GM06990 (cell line): ENCODE measurements at regions not wholly inside any gene's neighbourhood (a gene's known extent, or its start where the extent isn't known, plus 50 kb on each side); places are given as distances from the start of the nearest gene placed in this dataset.

Experiments used
- DNase-seq: peaks from one replicate; pipeline ENCODE4 v3.0.0-alpha.2; 2011; ENCODE audit not compliant: insufficient read length; ENCODE audit errors: extremely low read depth
- H3K27me3 ChIP-seq: replicated peaks from 2 replicates; pipeline ENCODE4 v1.6.0; 2011; ENCODE audit warnings: low read length; ENCODE audit not compliant: control insufficient read depth, insufficient read depth
- H3K36me3 ChIP-seq: 2 replicates; pipeline ENCODE4 v1.5.1; 2011; ENCODE audit warnings: low read length; ENCODE audit not compliant: control insufficient read depth, insufficient read depth
- H3K4me3 ChIP-seq: replicated peaks from 2 replicates; pipeline ENCODE4 v1.5.1; 2011; ENCODE audit warnings: low read depth, mild to moderate bottlenecking, control low read depth, low read length
- CTCF ChIP-seq: IDR thresholded peaks from 2 replicates; pipeline ENCODE4 v1.5.1; 2011; ENCODE audit warnings: low read length, control low read depth, mild to moderate bottlenecking, inconsistent platforms; ENCODE audit not compliant: insufficient read depth, poor library complexity, severe bottlenecking

DNA sequence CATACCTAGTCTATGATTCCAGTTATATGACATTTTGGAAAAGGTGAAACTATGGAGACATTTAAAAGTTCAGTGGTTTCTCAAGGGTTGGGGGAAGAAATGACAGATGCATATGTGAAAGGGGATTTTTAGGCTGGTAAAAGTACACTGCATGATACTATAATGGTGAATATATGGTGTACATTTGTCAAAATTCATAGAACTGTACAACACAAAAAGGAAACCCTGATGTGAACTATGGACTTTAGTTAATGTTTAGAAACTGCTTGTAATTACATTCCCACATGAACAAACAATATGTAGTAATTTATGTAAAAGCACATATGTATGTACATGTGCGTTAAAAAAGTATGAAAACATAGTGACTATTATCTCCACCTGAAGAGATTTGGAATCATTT, 907.3 kb upstream of the CITED2 start:
- H3K27me3 ChIP-seq: no peaks in the 10 kb centered on the region
- TF ChIP-seq CTCF: no peak
- no peak overlapping the region for H3K4me3 ChIP-seq
- DNase-seq: no peak
- H3K36me3 ChIP-seq: no peaks in the 10 kb centered on the region

- H3K4me3 ChIP-seq: no peak overlapping the region
- DNase-seq: no peak
- H3K36me3 ChIP-seq: no peaks in the 10 kb centered on the region
- TF ChIP-seq CTCF: no peak
- no peaks in the 10 kb centered on the region for H3K27me3 ChIP-seq
These were observed 906.8 kb upstream of the CITED2 start for GRCh38 chr6:140281236-140281635.

DNA sequence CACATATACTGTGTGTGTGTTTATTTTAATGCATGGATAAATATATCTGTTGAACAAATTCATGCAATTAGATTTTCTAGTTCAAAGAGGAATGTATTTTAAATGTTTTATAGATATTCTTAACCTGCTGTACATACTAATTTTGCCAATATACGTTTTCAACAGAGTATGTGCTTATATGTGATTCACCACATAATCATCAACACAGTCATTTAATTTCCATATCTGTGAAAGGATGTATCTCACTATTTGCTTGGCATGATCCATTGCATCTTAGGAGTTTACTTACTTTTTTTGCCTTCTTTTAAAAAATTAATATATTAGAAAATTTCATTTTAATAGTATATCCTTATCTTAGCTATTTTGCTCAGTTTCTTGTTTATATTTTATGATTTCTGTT, 902.3 kb upstream of the CITED2 start:
- DNase-seq: no peak
- Histone ChIP-seq H3K36me3 (no peaks in the 10 kb centered on the region), H3K27me3 (no peaks in the 10 kb centered on the region), H3K4me3 (no peak overlapping the region)
- no peak for TF ChIP-seq CTCF

- Histone ChIP-seq H3K27me3 (no peaks in the 10 kb centered on the region), H3K4me3 (no peak overlapping the region), H3K36me3 (no peaks in the 10 kb centered on the region)
- TF ChIP-seq CTCF: no peak
- no peak for DNase-seq
These were observed 901.7 kb upstream of the CITED2 start for GRCh38 chr6:140276133-140276532.

- no peaks in the 10 kb centered on the region for H3K27me3 ChIP-seq
- no peaks in the 10 kb centered on the region for H3K36me3 ChIP-seq
- DNase-seq: no peak
- no peak for TF ChIP-seq CTCF
- no peak overlapping the region for H3K4me3 ChIP-seq
These were observed 901.3 kb upstream of the CITED2 start for GRCh38 chr6:140275725-140276124.

DNA sequence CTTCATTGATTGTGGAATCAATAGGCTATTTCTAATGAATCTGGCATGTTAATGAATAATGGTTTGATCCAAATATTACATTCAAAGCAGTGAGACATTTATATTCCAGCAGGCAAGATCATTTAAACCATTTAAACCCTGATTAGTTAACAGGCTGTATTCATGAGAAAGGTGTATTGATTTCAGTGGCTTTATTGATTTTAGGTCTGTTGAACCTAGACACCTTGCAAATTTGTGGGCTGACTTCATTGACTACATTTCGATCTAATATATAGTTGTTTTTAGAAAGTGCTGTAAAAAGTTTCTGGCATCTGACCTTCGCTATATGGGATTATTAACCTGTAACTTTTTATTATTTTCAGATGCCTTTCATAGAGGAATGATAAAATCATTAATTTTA, 900.1 kb upstream of the CITED2 start:
- TF ChIP-seq CTCF: no peak
- Histone ChIP-seq H3K36me3 (no peaks in the 10 kb centered on the region), H3K27me3 (no peaks in the 10 kb centered on the region), H3K4me3 (no peak overlapping the region)
- no peak for DNase-seq
